C4-2B (cell line): ENCODE measurements at regions not wholly inside any gene's neighbourhood (a gene's known extent, or its start where the extent isn't known, plus 50 kb on each side); places are given as distances from the start of the nearest gene placed in this dataset.

Source experiments
- H3K27ac ChIP-seq: fragments of 450-650 bp; 2 replicates; pipeline ENCODE4 v1.5.1; 2017
- ZFX ChIP-seq: fragments of 450-650 bp; IDR thresholded peaks from 2 replicates; pipeline ENCODE4 v1.6.1; 2017
- TF ChIP-seq, protein P1 (sequence below): fragments of 450-650 bp; conservative IDR thresholded peaks from 2 replicates; pipeline ENCODE4 v1.5.1; 2017; ENCODE audit warnings: mild to moderate bottlenecking

GRCh38 chr13:37492741-37493514 is 105.6 kb downstream of the POSTN start:
- TF ChIP-seq, protein P1, sequence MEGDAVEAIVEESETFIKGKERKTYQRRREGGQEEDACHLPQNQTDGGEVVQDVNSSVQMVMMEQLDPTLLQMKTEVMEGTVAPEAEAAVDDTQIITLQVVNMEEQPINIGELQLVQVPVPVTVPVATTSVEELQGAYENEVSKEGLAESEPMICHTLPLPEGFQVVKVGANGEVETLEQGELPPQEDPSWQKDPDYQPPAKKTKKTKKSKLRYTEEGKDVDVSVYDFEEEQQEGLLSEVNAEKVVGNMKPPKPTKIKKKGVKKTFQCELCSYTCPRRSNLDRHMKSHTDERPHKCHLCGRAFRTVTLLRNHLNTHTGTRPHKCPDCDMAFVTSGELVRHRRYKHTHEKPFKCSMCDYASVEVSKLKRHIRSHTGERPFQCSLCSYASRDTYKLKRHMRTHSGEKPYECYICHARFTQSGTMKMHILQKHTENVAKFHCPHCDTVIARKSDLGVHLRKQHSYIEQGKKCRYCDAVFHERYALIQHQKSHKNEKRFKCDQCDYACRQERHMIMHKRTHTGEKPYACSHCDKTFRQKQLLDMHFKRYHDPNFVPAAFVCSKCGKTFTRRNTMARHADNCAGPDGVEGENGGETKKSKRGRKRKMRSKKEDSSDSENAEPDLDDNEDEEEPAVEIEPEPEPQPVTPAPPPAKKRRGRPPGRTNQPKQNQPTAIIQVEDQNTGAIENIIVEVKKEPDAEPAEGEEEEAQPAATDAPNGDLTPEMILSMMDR: no peak
- no peak for TF ChIP-seq ZFX
- H3K27ac ChIP-seq: no peak overlapping the region

- no peak overlapping the region for H3K27ac ChIP-seq
- TF ChIP-seq, protein P1: no peak
- no peak for TF ChIP-seq ZFX
These were observed 106.5 kb downstream of the POSTN start for GRCh38 chr13:37492075-37492474.

DNA sequence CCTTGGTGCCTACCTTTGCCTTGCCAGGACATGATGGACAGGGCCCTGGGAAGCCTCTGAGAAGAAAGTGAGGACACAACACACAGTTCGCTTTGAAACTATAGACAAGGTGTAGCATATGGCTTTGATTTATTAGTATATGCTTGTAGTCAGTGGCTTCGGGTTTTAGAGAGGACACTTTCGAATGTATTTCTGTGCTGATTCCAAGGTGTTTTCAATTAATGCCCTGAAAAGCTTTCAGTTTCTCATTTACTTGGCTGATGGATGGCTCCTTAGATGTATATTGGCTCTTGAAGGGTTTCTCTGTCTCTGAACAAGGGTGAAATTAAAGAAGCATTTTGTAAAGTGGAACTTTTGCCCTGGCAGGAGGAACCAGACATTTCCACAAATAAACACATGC is 106.9 kb downstream of the POSTN start:
- TF ChIP-seq, protein P1: no peak
- TF ChIP-seq ZFX: no peak
- no peak overlapping the region for H3K27ac ChIP-seq

GRCh38 chr13:37490176-37490779 is 108.3 kb downstream of the POSTN start:
- TF ChIP-seq, protein P1: no peak
- no peak overlapping the region for H3K27ac ChIP-seq

- no peak for TF ChIP-seq ZFX
- TF ChIP-seq, protein P1: no peak
- no peak overlapping the region for H3K27ac ChIP-seq
These were observed 109.8 kb downstream of the POSTN start for GRCh38 chr13:37488726-37489125.

GRCh38 chr13:37486171-37486681 is 112.3 kb downstream of the POSTN start:
- TF ChIP-seq ZFX: no peak
- TF ChIP-seq, protein P1: no peak
- H3K27ac ChIP-seq: no peak overlapping the region

- H3K27ac ChIP-seq: no peak overlapping the region
- TF ChIP-seq, protein P1: no peak
- TF ChIP-seq ZFX: no peak
These were observed 112.8 kb downstream of the POSTN start for GRCh38 chr13:37485756-37486155.
